Stimulated activated CD4-positive, alpha-beta T cell treated with anti-CD3 and anti-CD28 coated beads, Interleukin-4, amount 100 ng/mL, for 24 hours (primary cell): ENCODE measurements at regions not wholly inside any gene's neighbourhood (a gene's known extent, or its start where the extent isn't known, plus 50 kb on each side); places are given as distances from the start of the nearest gene placed in this dataset.

Experiments used
- DNase-seq: peaks from one replicate; pipeline ENCODE4 v3.0.0-alpha.2; 2020

DNA sequence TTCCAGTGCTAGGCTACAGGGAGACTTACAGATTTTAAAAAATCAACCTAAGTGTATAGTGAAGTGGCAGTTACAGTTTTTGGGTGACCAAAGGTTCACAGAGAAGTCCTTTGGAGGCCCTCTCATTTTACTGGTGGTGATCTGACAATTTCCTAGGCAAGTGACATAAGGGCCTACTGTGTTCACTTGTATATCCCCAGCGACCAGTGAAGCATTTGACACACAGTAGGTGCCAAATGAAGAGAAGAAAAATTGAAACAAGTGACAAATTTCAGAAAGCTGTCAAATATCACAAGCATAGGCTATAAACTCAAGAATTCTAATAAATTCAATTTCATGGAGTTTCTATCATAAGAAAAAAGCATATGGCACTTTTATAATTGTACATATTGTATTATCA, 89.5 kb downstream of the RPL22L1 start:
- no peak for DNase-seq

DNA sequence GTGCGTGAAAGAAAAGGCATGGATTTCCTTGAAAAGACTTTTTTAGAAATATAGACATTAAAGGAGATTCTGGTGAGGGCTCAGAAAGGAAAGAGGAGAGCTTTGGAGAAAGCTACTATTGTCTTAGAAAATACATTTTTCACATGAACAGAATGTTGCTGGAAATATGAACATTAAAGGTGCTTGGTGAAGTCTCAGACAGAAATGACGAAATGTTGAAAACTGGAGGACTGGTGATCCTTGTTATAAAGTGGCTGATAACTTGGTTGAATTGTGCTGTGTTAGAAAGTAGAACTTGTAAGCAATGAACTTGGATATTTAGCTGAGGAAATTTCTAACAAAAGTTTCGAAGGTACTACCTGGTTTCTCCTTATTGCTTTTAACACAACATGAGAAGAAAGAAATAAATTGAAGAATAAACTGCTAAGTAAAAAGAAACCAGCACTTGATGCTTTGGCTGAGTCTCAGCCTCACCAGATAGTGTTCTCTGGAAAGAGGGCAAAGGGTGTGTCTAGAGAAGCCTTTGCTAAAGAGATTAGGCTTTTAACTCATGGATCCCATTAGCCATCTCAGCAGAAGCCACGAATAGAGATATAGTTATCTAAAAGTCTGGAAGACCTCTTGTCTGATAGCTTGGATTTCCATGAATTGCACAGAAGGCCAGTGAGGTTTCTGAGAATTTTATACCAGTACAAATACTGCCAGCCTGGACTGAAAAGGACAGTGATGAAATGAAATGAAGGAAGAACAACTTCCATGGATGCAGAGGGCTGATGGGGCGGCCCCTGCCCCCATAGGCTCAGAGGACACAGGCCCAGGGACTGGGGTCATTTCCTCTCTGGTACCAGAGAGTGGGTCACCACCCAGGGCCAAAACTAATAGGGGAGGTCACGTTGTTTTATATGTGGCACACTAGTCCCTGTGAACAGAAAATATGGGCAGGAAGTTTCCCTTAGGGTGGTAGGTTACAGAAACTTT, 91.5 kb downstream of the RPL22L1 start:
- DNase-seq, result no peak

DNA sequence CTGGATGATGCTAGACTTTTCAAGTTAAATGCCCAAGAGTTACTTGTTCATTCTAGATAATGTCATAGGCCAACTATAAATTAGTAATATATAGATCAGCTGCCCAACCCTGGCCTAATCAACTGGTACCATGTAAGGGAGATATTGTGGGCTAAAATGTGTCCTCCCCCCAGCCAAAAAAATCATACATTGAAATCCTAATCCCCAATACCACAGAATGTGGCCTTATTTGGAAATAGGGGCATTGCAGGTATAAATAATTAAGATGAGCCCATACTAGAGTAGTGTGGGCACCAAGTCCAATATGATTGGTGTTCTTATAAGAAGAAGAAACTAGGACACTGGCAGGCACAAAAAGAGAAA, 92.5 kb downstream of the RPL22L1 start:
- DNase-seq, result no peak

DNA sequence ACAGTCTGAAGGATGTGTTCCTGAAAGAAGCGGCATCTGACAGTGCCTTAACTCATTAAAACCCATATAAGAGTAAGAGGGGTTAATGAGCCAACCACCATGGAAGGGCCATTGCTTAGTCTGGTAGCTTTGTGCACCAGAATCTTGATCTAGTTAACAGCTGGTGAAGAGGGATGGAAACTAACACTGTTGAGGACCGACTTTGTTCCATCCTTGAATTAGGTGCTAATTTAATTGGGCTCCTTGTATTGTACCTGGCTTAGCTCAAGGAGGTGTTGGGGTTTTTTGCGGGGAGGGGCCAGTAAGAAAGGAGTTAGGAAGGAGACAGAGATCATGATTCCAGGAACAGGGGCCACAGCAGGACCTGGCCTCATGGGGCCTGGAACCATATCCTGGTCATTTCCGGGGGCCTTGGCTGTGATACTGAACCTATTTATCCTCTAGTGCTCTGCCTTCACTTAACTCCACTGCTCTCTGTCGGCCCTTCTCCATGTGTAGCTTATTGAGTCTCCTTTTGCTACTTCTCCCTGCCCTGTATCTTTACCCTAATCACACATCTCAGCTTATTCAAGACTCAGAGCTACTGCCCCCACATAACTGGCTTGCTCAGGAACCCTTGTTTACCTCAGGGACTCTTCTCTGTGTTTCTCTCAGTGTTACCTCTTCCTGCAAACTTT, 93.0 kb downstream of the RPL22L1 start:
- no peak for DNase-seq

DNA sequence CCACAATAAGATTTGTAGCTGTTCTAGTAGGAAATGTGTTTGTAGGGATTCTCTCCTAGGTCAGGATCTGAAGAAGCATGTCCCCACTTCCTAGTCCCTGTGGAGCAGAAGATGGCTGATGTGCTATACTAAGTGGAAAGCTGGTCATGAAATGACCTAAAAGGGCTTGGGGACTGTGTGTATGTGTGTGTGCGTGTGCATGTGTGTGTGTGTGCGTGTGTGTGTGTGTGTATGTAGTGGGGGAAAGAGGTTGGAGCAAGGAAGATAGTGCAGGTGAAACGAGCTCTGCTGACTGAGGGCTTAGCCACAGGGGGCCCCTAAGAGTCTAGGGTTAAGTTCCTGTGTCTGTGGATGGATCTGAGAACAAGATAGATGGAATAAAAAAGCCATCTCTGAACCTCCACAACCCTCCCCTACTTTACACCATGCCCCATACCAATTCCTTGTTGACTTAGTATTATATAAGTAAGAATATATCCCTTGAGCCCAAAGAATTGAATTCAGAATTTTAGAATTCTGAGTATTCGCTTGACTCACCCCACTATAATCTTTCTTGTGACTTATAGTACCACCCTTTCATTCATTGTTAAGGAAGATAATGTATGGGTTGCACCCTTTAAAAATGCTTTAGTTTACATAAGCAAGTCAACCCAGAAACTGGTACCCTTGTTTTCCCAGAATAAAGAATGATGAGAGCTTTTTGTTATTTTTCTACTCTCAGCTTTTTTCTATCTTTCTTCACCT, 96.1 kb downstream of the RPL22L1 start:
- DNase-seq, result no peak

DNA sequence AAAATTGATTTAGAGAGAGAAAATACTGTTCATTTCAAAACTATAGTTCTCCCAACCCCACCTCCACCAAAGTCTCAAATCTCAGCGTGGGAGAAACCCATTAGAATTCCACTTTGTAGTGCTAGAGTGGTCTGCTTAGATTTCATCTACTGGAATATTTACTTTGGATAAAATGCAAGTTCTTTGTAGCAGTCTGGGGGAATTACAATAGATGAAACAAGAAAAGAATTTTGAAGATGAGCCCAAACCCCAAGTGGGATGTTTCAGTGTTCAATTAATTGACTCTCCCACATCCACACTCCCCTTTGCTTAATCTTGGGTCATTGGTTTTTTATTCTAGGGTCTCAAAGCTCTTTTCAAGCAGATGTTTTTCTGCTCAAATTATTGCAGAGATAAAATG, 97.8 kb downstream of the RPL22L1 start:
- DNase-seq, result no peak

DNA sequence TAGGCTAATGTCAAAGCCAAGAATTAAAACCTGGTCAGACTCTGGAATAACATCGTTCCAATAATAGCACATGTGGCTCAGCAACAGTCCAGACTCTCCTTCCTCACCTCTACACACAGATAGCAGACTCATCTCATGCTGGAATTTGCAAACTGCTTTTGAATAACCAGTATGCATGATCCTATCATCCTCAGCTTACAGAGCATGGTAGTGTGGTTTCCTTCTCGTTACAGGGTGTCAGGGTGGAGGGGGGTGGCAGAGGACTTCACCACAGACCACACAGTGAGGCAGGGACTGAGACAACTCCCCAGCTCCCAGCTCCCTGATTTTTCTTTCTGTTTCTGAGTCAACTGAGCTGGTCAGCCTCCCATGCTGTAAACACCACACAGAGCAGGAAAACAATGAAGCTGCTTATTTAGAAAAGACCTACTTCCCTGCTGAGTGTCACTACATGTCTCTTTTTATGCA, 101.6 kb downstream of the RPL22L1 start:
- no peak for DNase-seq

DNA sequence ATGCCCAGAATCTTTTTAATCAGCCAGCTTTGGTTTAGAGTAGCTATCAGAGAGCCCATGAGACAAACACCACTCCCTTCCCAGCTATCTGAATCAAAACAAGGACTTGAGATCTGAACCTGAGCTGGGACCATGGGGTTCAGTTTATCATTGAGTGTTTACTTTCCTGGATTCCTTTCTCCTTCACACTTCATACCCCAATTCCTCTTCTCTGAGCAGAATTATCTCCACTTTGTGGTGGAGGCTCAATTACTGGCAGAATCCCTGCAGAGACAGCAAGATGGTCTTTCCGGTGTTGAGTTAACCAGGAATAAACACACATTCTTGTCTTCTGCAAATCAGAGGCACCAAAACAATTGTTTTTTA, 102.4 kb downstream of the RPL22L1 start:
- no peak for DNase-seq

DNA sequence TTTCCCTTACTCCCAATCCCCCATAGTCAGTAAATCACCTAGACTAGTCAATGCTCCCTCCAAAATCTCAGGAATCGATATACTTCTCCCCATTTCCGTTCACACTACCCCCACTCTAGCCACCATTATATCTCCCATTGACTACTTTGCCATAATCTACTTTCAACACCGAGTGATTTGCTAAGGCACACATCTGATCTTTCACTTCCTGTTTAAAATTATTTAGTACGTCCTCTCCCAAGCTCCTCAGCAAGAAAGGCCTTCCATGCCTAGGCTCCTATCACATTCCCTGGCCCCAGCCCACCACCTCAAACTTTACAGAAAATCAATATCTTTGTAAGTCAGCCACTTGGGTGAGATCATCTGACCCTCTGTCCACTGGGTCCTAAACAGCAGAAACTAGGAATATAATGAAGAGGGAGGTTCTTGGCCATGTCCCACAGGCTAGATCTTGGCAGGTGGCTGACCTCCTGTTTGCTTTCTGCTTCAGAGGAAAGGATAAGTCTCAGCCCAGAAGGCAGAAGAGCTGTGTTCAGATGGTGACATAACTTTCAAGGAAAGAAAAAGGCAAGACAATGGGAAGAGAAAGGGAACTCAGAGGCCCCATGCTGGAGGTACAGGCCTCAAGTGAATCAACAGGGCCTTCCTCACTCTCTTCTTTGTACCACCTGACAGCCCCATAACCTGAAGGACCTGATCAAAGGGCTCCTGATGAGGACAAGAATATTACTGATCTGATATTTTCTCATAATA, 103.0 kb downstream of the RPL22L1 start:
- no peak for DNase-seq

DNA sequence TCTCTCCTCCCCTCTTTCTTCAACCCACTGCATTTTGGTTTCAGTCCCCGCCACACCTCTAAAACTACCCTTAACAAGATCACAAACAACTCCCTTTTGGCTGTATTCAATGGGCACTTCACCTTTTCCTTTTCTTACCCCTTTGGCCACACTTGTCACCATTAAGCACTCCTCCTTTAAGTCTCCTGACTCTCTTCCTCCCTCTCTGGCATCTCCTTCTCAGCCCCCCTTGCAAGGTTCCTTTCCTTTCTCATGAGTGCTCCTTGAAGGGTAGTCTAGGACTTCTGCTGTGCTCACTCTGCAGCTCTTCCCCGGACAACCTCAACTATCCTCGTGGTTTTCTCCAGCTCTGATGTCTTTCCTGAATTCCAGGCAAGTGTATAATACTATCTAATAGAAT, 103.7 kb downstream of the RPL22L1 start:
- no peak for DNase-seq

DNA sequence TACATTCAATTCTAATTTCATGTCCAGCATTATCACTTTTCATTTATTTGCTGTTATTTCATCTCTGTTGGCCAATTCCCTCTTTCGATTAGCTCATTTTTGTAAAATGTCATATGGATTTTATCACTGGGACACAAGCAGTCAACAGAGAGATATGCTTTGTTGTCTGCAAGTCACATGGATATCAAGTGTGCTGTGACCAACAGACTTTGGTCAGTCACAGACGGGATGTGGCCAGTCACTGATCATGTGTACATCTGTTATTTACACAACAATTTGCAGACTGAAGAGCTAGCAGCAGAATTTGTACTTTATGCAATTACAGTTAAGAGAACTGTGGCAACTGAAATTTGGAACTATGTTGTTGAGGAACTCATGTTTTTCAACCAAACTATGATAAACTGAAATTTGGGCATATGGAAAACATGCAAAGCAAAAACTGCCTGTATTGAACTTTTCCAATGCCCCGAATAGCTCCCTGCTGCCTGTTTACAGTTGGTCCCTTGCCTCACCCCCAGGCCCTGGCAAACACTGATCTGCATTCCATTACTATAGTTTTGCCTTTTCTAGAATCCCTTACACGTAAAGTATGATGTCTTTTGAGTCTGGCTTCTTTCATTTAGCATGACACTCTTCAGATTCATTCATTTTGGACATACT, 104.4 kb downstream of the RPL22L1 start:
- no peak for DNase-seq

DNA sequence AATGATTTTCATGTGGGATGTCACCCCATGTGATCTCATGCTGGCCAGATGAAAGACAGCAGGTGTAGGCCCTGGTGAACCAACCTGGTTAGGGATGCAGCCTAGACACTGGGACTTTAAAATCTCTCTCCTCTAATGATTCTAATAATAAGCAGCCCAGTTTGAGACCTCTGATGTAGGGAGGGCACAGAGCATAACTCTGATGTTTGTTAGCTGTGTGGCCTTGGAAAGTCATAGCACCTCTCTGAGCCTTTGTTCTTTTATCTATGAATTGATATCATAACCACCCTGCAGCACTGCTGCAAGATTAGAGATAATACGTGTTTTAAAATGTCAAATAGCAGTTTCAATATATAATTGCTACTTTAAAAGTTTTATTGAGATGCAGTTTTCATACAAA, 106.0 kb downstream of the RPL22L1 start:
- DNase-seq, result no peak

DNA sequence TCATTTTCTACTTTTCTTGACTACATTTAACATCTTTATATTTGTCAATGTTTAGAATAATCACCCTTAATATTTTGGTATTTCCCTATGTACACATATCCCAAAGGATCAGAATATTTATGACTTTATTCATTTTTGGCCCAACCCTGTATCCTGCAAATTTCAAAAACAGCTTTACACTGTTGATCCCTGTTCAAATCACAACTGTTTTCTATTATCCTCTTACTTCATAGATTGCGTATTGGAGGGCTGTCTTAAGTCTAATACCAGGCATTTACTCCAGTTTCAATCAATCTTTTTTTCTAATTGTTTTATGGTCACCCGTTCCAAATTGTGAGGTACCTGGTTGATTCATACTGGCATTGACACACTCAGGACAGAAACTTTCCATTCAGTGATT, 107.9 kb downstream of the RPL22L1 start:
- no peak for DNase-seq

DNA sequence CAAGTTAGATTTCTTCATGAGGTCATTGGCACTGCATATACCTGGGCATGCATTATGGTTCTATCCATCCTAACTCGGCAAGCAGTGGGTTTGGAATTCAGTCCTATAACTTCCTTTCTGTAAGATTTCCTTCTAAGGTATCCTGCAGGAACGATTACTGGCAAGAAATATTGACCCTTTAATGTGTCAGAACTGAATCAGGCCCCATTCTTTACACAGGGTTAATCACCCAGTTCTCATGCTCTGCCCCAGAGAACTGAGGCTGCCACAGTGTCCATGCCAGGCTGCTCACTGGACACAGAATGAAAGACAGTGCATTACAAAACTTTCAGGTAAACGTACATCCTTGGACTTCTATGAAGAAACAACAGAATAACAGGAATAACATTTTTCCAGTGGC, 108.9 kb downstream of the RPL22L1 start:
- no peak for DNase-seq

DNA sequence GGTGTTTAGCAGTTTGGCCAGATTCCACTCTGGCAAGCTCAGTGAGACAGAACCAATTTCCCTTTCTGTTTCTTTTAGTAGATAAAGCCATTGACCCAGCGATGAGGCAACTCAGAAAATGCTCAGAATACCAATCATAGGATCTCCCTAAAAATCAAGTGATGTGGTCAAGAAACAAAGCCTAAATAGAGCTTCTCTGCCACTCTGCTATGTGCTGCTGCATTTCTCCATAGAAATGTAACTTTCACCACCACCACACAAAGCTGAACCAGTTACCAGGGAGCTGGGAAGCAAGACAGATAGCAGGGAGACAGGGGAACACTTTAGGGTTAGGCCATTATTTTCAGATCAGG, 109.8 kb downstream of the RPL22L1 start:
- DNase-seq, result no peak

DNA sequence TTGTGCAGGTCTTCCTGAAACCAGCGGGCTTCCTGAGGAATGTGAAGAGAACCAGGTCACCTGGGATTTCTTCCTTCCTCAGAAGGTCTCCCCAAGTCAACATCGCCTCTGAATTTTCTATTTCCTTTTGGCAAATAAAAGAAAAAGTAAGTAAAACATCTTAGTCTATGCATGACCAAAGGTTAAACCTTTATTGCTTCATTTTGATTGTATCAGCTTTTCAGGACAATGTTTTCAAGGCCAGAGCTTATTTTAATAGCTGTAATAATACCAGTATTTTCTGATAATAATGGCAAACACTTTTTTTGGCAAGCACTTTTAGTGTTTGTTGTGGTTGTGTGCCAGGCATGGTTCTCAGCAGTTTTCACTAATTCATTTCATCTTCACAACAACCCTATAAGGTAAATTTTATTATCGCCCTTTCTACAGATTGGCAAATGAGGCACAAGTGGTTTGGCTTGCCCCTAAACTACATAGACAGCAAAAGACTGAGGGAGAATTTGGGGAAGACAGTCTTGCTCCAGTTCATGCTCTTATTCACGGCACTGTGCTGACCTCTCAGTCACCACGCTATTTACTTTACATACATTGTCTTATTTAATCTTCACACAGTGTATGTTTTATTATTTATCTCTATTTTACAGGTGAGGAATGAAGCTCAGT, 110.4 kb downstream of the RPL22L1 start:
- DNase-seq, result no peak

DNA sequence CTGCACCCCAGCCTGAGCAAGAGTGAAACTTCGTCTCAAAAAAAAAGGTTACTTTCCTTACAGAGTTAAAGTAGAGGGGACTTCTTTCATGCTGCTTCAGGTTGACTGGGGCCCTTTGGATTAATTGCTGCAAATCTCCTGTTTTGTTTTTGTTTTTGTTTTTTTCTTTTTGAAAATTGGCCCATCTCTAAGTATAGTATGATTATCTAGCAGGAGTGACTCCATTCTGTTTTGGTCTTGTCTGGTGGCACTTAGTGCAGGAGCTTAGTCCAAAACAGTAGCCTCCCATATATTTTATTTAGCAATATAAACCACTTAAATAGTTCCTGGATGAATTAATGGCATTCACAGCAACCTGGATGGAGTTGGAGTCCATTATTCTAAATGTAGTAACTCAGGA, 113.0 kb downstream of the RPL22L1 start:
- no peak for DNase-seq

DNA sequence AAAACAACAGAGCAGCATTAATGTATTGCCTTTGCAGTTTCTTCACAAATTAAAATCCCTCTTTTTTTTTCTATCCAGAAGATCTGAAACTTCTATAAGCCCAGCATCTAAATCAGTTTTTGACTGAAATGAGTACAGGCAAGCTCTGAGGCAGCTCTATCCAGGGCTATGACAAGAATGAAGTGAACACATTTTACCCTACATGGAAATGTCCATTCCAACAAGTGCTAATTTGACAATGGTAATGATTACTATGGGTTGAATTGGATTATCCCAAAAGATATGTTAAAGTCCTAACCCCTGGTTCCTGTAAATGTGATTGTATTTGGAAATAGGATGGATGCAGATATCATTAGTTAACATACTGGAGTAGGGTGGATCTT, 115.7 kb downstream of the RPL22L1 start:
- no peak for DNase-seq

DNA sequence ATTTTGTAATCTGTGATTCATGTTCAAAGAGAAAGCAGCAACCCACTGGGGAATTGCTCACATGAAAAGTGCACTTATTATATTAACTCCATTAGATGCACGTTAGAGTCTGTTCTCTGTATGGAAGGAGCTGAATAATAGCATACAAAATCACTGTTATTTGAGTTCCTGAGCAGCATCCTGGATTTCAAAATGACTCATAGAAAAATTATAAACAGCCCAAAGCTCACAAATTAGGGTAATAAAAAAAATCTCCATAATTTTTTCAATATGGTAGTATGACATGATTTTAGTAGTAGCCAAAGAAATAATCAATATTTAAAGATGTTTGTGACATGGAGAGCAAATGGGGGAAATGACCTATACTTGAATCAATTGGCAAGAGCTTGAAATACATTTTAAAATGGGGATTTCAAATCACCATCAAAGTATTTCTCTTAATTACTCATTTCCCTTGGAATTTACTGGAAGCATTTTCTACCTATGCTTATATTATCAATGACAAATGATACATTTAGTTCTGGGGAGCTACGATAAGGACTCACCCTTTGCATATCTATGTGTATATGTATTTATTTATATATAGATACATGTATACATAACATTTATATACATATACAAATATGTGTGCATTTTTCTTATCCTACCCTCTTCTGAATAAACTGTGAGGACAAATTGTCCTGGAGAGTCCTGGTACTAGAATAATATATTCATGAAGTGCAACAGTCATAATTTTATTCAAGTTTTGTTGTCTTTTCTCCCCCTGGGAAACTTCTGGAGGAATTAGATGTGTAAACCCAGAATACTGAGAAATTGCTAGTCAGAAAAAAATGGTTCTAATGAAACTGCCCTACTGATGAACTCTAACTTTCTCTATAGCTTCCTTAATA, 116.3 kb downstream of the RPL22L1 start:
- DNase-seq, result no peak

DNA sequence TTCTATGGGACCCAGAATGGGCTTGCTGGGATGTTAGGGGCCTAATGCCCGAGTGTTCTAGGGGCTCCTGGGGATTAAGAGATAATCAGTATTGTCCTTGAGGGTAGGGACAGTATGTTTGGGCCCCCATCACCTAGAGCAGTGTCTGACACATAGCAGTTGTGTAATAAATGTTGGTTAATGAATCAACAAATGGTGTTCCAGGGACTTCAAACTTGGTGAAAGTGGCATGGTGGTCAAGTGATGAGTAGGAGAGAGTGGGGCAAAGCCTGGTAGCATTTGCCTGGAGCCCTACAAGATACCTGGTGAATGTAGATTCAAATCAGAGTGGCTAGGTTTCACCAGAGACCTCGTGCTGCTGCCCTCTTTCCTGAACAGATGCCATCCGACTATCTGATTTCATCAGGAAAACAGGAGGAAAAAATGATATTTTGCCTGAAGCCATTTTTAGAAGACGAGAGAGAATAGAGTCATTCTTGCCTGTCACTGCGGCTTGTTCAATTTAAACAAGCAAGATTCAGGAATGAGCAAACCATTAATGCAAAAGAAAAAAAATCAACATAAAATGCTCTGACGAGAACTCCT, 117.3 kb downstream of the RPL22L1 start:
- no peak for DNase-seq
